Motor neuron (in vitro differentiated cells): ENCODE measurements at regions not wholly inside any gene's neighbourhood (a gene's known extent, or its start where the extent isn't known, plus 50 kb on each side); places are given as distances from the start of the nearest gene placed in this dataset.

Experiments used
- ATAC-seq, 8 experiments: fragments of 200-7000 bp; cut with Tn5 transposase; replicated peaks in 6 of 8; 2 replicates each; pipeline ENCODE4 v1.8.0; 2021; ENCODE audit warnings: mild to moderate bottlenecking in 8 of 8, moderate library complexity in 8 of 8
- H3K27ac ChIP-seq, 2 donors: fragments of 250-450 bp; sonication (Bioruptor Pico); 2 replicates each; pipeline ENCODE4 v1.9.0; 2021; ENCODE audit warnings: antibody characterized with exemption in 2 of 2, mild to moderate bottlenecking in 2 of 2, moderate library complexity in 1 of 2
- H3K4me1 ChIP-seq, 2 donors: fragments of 250-450 bp; sonication (Bioruptor Pico); replicated peaks in 1 of 2; 2 replicates each; pipeline ENCODE4 v1.6.1; 2021; ENCODE audit warnings: antibody characterized with exemption in 2 of 2, mild to moderate bottlenecking in 2 of 2, moderate library complexity in 1 of 2
- H3K4me3 ChIP-seq, 5 donors: fragments of 250-450 bp; sonication (Bioruptor Pico); 2 replicates each; pipeline ENCODE4 v1.9.0; 2021; ENCODE audit warnings: antibody characterized with exemption in 5 of 5, mild to moderate bottlenecking in 5 of 5, moderate library complexity in 4 of 5
- WGBS, 10 experiments: fragments of 450-650 bp; shearing (Covaris generic); methylation state at CpG; one replicate each; pipeline ENCODE4 v1.0.0; 2022; 5-methylcytosine and 5-hydroxymethylcytosine counted together
- in situ Hi-C, 9 experiments: fragments of 400-800 bp; cut with MboI; loops; one replicate each; pipeline ENCODE4 v1.15.0; 2021; ENCODE audit warnings: low sequenced_read_pairs in 9 of 9, low pct_unique_long_range_greater_than_20kb in 2 of 9; ENCODE audit not compliant: unreplicated experiment in 9 of 9

GRCh38 chr5:34511063-34511462 lies 145.1 kb upstream of the RAI14 start:
- in situ Hi-C loops, result loop anchor here in 3 of 9 experiments (25.0 kb wide), 2 partner anchors 376 to 401 kb away; partner anchors contain the start of genes BRIX1 (in 1 of the 3) and RAD1 (in 1 of the 3)
- 60 to 95% (median 85%) methylated on average over 1 to 4 of the region's 4 CpGs; no CpG with 5 or more reads in 2 of the 10 experiments for WGBS, 10 experiments
- H3K27ac ChIP-seq, result no peak overlapping the region
- no peak for ATAC-seq
- H3K4me1 ChIP-seq, result peaks cover 0 to 12% of the 10 kb centered on the region in 2 donors
- no peak overlapping the region for H3K4me3 ChIP-seq

GRCh38 chr5:34511481-34511880 lies 144.6 kb upstream of the RAI14 start:
- Histone ChIP-seq H3K4me3 (no peak overlapping the region), H3K27ac (no peak overlapping the region), H3K4me1 (peaks cover 0 to 12% of the 10 kb centered on the region in 2 donors)
- in situ Hi-C loops, result loop anchor here in 3 of 9 experiments (25.0 kb wide), 2 partner anchors 376 to 401 kb away; partner anchors contain the start of genes BRIX1 (in 1 of the 3) and RAD1 (in 1 of the 3)
- no peak for ATAC-seq
- 20 to 83% (median 80%) methylated on average over 1 of the region's 1 CpG; no CpG with 5 or more reads in 5 of the 10 experiments for WGBS, 10 experiments

- peak in 2 of 8 experiments; percentile 97 to 100 for ATAC-seq
- 0 to 100% (median 83%) methylated on average over 1 of the region's 2 CpGs; no CpG with 5 or more reads in 4 of the 10 experiments for WGBS, 10 experiments
- no peak overlapping the region for H3K27ac ChIP-seq
These were observed 144.2 kb upstream of the RAI14 start for GRCh38 chr5:34511915-34512314.

GRCh38 chr5:34516166-34516565 lies 140.0 kb upstream of the RAI14 start:
- Histone ChIP-seq H3K4me3 (no peak overlapping the region), H3K27ac (no peak overlapping the region), H3K4me1 (peaks cover 0 to 6% of the 10 kb centered on the region in 2 donors)
- 80 to 100% (median 94%) methylated on average over 1 of the region's 1 CpG; no CpG with 5 or more reads in 4 of the 10 experiments for WGBS, 10 experiments
- in situ Hi-C loops, result loop anchor here in 3 of 9 experiments (25.0 kb wide), 2 partner anchors 371 to 396 kb away; partner anchors contain the start of genes BRIX1 (in 1 of the 3) and RAD1 (in 1 of the 3)
- ATAC-seq, result no peak

More at GRCh38 chr5:34511915-34512314, 144.2 kb upstream of the RAI14 start:
- Histone ChIP-seq H3K4me3 (no peak overlapping the region), H3K4me1 (peaks cover 0 to 12% of the 10 kb centered on the region in 2 donors)
- in situ Hi-C loops, result loop anchor here in 3 of 9 experiments (25.0 kb wide), 2 partner anchors 375 to 400 kb away; partner anchors contain the start of genes BRIX1 (in 1 of the 3) and RAD1 (in 1 of the 3)

- Histone ChIP-seq H3K4me1 (peaks cover 0 to 4% of the 10 kb centered on the region in 2 donors), H3K4me3 (no peak overlapping the region), H3K27ac (no peak overlapping the region)
- in situ Hi-C loops, result loop anchor here in 3 of 9 experiments (25.0 kb wide), 2 partner anchors 371 to 396 kb away; partner anchors contain the start of genes BRIX1 (in 1 of the 3) and RAD1 (in 1 of the 3)
- WGBS, 10 experiments, result 40 to 100% (median 87%) methylated on average over 1 to 6 of the region's 6 CpGs; no CpG with 5 or more reads in 3 of the 10 experiments
- ATAC-seq, result no peak
These were observed 139.4 kb upstream of the RAI14 start for GRCh38 chr5:34516686-34517085.

GRCh38 chr5:34517249-34517648 lies 138.9 kb upstream of the RAI14 start:
- peak in 3 of 8 experiments; percentile 26 to 43 (median 42) for ATAC-seq
- in situ Hi-C loops, result loop anchor here in 3 of 9 experiments (25.0 kb wide), 2 partner anchors 370 to 395 kb away; partner anchors contain the start of genes BRIX1 (in 1 of the 3) and RAD1 (in 1 of the 3)
- 0 to 89% (median 20%) methylated on average over 1 to 2 of the region's 2 CpGs; no CpG with 5 or more reads in 3 of the 10 experiments for WGBS, 10 experiments

GRCh38 chr5:34519489-34520220 lies 136.5 kb upstream of the RAI14 start:
- in situ Hi-C loops, result loop anchor here in 3 of 9 experiments (25.0 kb wide), 2 partner anchors 368 to 393 kb away; partner anchors contain the start of genes BRIX1 (in 1 of the 3) and RAD1 (in 1 of the 3)
- H3K27ac ChIP-seq, result no peak overlapping the region
- ATAC-seq, result peak in 1 of 8 experiments; percentile 38
- 0 to 50% (median 33%) methylated on average over 1 to 3 of the region's 3 CpGs; no CpG with 5 or more reads in 4 of the 10 experiments for WGBS, 10 experiments
- H3K4me1 ChIP-seq, result peaks cover 3 to 4% of the 10 kb centered on the region in 2 donors
- no peak overlapping the region for H3K4me3 ChIP-seq

More at GRCh38 chr5:34517249-34517648, 138.9 kb upstream of the RAI14 start:
- no peak overlapping the region for H3K4me3 ChIP-seq
- no peak overlapping the region for H3K27ac ChIP-seq
- no peaks in the 10 kb centered on the region for H3K4me1 ChIP-seq

GRCh38 chr5:34521628-34522290 lies 134.4 kb upstream of the RAI14 start:
- Histone ChIP-seq H3K4me3 (no peak overlapping the region), H3K27ac (no peak overlapping the region), H3K4me1 (peaks cover 3 to 4% of the 10 kb centered on the region in 2 donors)
- in situ Hi-C loops, result loop anchor here in 3 of 9 experiments (25.0 kb wide), 2 partner anchors 366 to 391 kb away; partner anchors contain the start of genes BRIX1 (in 1 of the 3) and RAD1 (in 1 of the 3)
- WGBS, 10 experiments, result 60 to 100% (median 84%) methylated on average over 1 to 6 of the region's 8 CpGs
- ATAC-seq, result no peak

- no peak overlapping the region for H3K27ac ChIP-seq
- ATAC-seq, result peak; percentile 76 to 98 (median 88)
- WGBS, 10 experiments, result 0 to 41% (median 0%) methylated on average over 2 to 11 of the region's 11 CpGs
- in situ Hi-C loops, result loop anchor here in 3 of 9 experiments (25.0 kb wide), 2 partner anchors 365 to 390 kb away; partner anchors contain the start of genes BRIX1 (in 1 of the 3) and RAD1 (in 1 of the 3)
- peaks cover 3 to 4% of the 10 kb centered on the region in 2 donors for H3K4me1 ChIP-seq
- no peak overlapping the region for H3K4me3 ChIP-seq
These were observed 133.3 kb upstream of the RAI14 start for GRCh38 chr5:34522599-34523386.

- no peak overlapping the region for H3K4me3 ChIP-seq
- 0% methylated on average over 1 of the region's 1 CpG; no CpG with 5 or more reads in 4 of the 10 experiments for WGBS, 10 experiments
- in situ Hi-C loops, result loop anchor here in 3 of 9 experiments (25.0 kb wide), 2 partner anchors 364 to 389 kb away; partner anchors contain the start of genes BRIX1 (in 1 of the 3) and RAD1 (in 1 of the 3)
- ATAC-seq, result peak in 7 of 8 experiments; percentile 8 to 62 (median 18)
- no peak overlapping the region for H3K27ac ChIP-seq
- peaks cover 3 to 4% of the 10 kb centered on the region in 2 donors for H3K4me1 ChIP-seq
These were observed 132.8 kb upstream of the RAI14 start for GRCh38 chr5:34523387-34523726.

- peak in 2 of 8 experiments; percentile 48 to 76 for ATAC-seq
- Histone ChIP-seq H3K27ac (no peak overlapping the region), H3K4me1 (peaks cover 3 to 4% of the 10 kb centered on the region in 2 donors), H3K4me3 (no peak overlapping the region)
- 25 to 100% (median 89%) methylated on average over 1 of the region's 1 CpG; no CpG with 5 or more reads in 5 of the 10 experiments for WGBS, 10 experiments
- in situ Hi-C loops, result loop anchor here in 3 of 9 experiments (25.0 kb wide), 2 partner anchors 363 to 388 kb away; partner anchors contain the start of genes BRIX1 (in 1 of the 3) and RAD1 (in 1 of the 3)
These were observed 132.0 kb upstream of the RAI14 start for GRCh38 chr5:34524123-34524522.
